ENCODE measurements at regions not wholly inside any gene's neighbourhood (a gene's known extent, or its start where the extent isn't known, plus 50 kb on each side); places are given as distances from the start of the nearest gene placed in this dataset.

DNA sequence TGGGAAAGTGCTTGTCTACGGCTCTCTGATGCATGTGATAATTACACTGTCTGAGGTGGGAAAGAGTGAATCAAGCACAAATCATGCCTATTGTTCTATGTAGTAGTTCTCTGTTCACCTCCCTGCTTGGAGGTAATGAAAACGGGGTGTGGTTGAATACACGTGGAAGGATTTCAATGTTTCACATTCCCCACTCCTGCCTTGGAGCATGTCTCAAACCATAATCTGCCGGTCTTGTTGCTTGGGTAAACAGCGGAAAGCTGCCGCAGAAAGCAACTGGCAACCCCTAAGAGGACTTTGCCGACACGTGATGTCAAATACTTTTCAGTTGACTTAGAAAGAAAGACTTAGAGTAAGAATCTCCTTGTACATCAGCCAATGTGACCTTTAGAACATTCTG is 63.5 kb upstream of the MOCS2 start:
- H3K9me3 ChIP-seq, result no peaks in the 10 kb centered on the region
- no peaks in the 10 kb centered on the region for H3K27me3 ChIP-seq
- TF ChIP-seq Cebpa-rat (IDR thresholded peaks at IDR 0.05), result no peak
- no peaks in the 10 kb centered on the region for H4K20me1 ChIP-seq
- H3K36me3 ChIP-seq, result no peaks in the 10 kb centered on the region
- H3K4me1 ChIP-seq, result no peaks in the 10 kb centered on the region
- no peak overlapping the region for H3K4me3 ChIP-seq
- no peak overlapping the region for H3K9ac ChIP-seq
- no peak overlapping the region for H3K4me2 ChIP-seq
- no peak overlapping the region for H3K27ac ChIP-seq

DNA sequence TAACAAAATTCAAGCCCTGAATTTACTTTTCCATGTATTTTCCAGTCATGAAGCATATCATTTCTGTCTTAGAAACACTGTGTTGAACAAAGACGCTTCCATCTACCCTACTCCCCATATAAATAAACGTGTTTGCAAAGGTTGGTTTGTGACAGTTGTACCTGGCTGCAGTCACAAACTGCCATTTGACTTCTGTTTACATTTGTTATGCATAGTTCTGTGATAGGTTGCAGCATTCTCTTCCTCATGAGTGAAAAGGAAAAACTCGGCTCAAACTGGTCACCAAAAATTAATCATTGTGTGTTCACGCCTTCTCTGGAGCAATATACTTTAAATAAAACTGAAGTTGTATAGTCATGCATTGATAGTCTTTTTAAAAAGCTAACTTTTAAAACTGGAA is 69.3 kb upstream of the MOCS2 start:
- Histone ChIP-seq H3K27me3 (no peaks in the 10 kb centered on the region), H3K4me3 (no peak overlapping the region), H3K27ac (no peak overlapping the region), H3K36me3 (no peaks in the 10 kb centered on the region), H3K9ac (no peak overlapping the region), H3K4me2 (no peak overlapping the region), H4K20me1 (no peaks in the 10 kb centered on the region), H3K4me1 (no peaks in the 10 kb centered on the region), H3K9me3 (no peaks in the 10 kb centered on the region)
- no peak for TF ChIP-seq Cebpa-rat (IDR thresholded peaks at IDR 0.05)

DNA sequence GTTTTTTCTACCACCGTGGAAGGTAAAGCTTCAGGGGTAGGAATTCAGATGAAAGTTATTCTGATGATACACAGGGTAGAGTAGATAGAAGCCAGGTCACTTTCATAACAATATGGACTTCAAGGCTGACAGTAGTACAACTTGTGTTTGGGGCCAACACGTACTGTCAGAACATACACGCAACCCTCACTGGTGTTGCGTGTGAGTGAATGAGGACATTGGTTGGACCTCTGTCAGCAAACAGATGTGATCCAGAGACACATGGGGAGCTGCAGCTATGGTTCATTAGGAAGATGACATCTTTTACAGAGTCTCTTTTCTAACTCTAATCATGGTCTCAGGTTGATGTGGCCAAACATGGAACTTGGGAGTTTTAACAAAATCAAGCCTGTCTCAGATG is 70.1 kb upstream of the MOCS2 start:
- Histone ChIP-seq H3K36me3 (no peaks in the 10 kb centered on the region), H3K4me2 (no peak overlapping the region), H3K27me3 (no peaks in the 10 kb centered on the region), H3K4me1 (no peaks in the 10 kb centered on the region), H3K27ac (no peak overlapping the region), H3K9ac (no peak overlapping the region), H3K4me3 (no peak overlapping the region), H4K20me1 (no peaks in the 10 kb centered on the region), H3K9me3 (no peaks in the 10 kb centered on the region)
- no peak for TF ChIP-seq Cebpa-rat (IDR thresholded peaks at IDR 0.05)

DNA sequence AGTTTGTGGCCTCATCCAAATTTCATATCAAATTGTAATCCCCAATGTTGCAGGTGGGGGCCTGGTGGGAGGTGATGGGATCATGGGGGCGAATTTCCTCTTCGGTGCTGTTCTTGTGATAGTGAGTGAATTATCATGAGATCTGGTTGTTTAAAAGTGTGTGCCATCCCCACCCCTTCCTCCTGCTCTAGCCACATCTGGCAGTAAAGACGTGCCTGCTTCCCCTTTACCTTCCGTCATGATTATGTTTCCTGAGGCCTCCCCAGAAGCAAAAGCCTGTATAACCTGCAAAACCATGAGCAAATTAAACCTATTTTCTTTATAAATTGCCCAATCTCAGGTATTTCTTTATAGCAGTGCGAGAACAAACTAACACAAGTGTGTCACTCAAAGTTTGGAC is 71.0 kb upstream of the MOCS2 start:
- Histone ChIP-seq H3K4me2 (no peak overlapping the region), H3K27ac (no peak overlapping the region), H3K9ac (no peak overlapping the region), H3K36me3 (no peaks in the 10 kb centered on the region), H4K20me1 (no peaks in the 10 kb centered on the region), H3K9me3 (no peaks in the 10 kb centered on the region), H3K27me3 (no peaks in the 10 kb centered on the region), H3K4me1 (no peaks in the 10 kb centered on the region), H3K4me3 (no peak overlapping the region)
- TF ChIP-seq Cebpa-rat (IDR thresholded peaks at IDR 0.05), result no peak

DNA sequence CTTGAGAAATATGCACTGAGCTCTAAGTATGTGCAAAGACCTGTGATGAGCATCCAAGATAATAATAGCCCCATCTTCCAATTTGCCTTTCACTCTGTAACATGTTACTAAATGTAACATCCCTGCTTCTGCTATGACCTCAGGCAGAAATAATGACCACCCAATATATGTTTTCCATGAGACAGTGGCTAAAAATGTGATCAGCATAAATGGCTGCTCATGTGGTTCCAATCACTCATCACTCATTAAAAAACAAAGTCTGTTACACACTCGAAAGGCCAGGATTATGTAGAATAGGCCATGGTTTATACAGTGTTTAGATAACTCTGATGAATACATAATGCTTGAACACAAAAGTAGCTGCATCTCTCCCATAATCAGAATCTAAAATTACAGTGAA is 71.4 kb upstream of the MOCS2 start:
- Histone ChIP-seq H3K27me3 (no peaks in the 10 kb centered on the region), H3K4me1 (no peaks in the 10 kb centered on the region), H3K4me2 (no peak overlapping the region), H3K4me3 (no peak overlapping the region), H3K27ac (no peak overlapping the region), H3K36me3 (no peaks in the 10 kb centered on the region), H3K9ac (no peak overlapping the region), H3K9me3 (no peaks in the 10 kb centered on the region), H4K20me1 (no peaks in the 10 kb centered on the region)
- TF ChIP-seq Cebpa-rat (IDR thresholded peaks at IDR 0.05), result no peak

DNA sequence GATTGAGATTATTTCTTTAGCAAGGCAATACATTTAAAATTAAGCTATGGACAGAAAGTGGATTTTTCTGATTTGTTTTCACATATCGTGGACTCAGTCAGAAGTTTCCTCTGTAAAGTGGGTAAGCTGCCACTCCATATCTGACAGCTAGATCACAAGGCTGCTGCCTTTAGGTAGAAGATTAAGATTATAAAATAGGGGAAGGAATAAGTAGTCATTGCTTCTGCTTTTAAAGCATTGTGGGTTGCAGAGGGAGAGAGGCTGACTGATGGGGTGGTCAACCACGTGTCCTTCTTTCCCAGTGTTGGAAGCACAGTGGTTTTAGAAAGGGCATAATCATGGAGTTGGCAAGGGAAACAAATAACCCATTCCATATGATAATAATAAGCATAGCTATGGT is 74.3 kb upstream of the MOCS2 start:
- no peaks in the 10 kb centered on the region for H4K20me1 ChIP-seq
- H3K4me1 ChIP-seq, result no peaks in the 10 kb centered on the region
- H3K9ac ChIP-seq, result no peak overlapping the region
- H3K9me3 ChIP-seq, result no peaks in the 10 kb centered on the region
- H3K4me3 ChIP-seq, result no peak overlapping the region
- no peak overlapping the region for H3K27ac ChIP-seq
- no peaks in the 10 kb centered on the region for H3K36me3 ChIP-seq
- TF ChIP-seq Cebpa-rat (IDR thresholded peaks at IDR 0.05), result no peak
- H3K27me3 ChIP-seq, result no peaks in the 10 kb centered on the region
- H3K4me2 ChIP-seq, result no peak overlapping the region

DNA sequence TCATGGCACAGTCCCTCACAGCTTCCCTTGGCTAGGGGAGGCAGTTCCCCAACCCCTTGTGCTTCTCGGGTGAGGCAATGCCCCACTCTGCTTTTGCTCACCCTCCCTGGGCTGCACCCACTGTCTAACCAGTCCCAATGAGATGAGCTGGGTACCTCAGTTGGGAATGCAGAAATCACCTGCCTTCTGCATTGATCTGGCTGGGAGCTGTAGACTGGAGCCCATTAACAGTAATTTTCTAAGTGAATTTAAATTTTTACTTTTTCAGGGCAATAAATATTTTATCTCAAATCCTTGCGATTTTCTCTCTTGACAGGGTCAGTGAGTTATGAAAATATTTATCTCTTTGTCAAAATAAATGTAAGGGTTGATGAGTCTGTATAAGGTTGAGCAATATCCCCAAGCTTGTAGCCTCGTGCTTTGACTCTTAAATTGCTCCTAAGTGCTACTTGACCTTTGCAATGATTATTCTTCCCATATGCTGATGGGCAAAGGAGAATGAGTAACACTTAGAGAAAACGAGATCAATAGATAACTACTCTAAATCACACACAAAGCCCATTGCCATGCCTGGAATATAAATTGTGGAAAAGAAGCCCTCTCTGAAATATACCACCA is 82.1 kb upstream of the MOCS2 start:
- Histone ChIP-seq H3K9ac (no peak overlapping the region), H4K20me1 (no peaks in the 10 kb centered on the region), H3K4me3 (no peak overlapping the region), H3K9me3 (peaks cover 4% of the 10 kb centered on the region; the same call in 1 of the 2 replicates), H3K27ac (no peak overlapping the region), H3K27me3 (no peaks in the 10 kb centered on the region), H3K4me1 (no peaks in the 10 kb centered on the region), H3K36me3 (no peaks in the 10 kb centered on the region), H3K4me2 (no peak overlapping the region)
- TF ChIP-seq Cebpa-rat (IDR thresholded peaks at IDR 0.05), result no peak

DNA sequence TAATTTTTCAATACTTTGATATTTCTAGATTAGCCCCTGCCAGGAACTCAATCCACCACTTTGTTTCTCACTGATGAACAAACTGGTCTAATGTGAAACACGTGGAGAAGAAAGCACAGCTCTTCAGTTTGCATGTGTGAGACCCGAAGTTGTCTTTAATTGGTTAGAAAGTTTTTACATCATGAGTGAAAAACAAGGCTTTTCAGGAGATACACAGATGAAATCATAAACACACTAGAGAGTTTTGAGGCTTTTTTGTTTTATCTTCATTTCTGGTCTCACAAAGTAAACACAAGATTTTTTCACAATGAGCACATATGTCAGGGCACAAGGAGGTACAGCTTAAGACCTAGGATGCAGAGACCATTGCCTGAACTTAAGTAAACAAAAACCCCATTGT is 84.5 kb upstream of the MOCS2 start:
- Histone ChIP-seq H3K27me3 (no peaks in the 10 kb centered on the region), H3K27ac (no peak overlapping the region), H3K4me2 (no peak overlapping the region), H3K9ac (no peak overlapping the region), H3K9me3 (peaks cover 4% of the 10 kb centered on the region; the same call in 1 of the 2 replicates), H3K4me1 (no peaks in the 10 kb centered on the region), H3K4me3 (no peak overlapping the region), H3K36me3 (no peaks in the 10 kb centered on the region), H4K20me1 (no peaks in the 10 kb centered on the region)
- no peak for TF ChIP-seq Cebpa-rat (IDR thresholded peaks at IDR 0.05)

DNA sequence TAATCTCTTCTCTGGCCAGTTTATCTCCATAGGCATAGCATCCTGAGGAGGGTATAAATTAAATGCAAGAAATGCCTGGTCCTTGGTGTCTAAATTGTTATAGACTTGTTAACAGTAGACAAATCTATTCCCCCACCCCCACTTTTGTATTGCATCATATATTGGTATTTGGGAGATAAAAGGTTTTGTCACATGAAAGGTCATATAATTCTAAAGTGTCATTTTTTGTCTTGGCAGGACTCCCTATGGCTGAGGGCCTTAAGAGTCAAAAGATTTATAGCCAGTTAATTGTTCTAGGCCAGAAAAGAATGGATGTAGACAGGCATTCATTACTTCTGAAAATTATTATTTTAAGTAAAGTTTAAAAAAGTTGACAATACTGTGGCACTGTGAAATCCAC is 90.3 kb upstream of the MOCS2 start:
- Histone ChIP-seq H3K4me1 (no peaks in the 10 kb centered on the region), H3K27ac (no peak overlapping the region), H3K9ac (no peak overlapping the region), H3K9me3 (no peaks in the 10 kb centered on the region), H3K4me3 (no peak overlapping the region), H3K4me2 (no peak overlapping the region), H3K36me3 (no peaks in the 10 kb centered on the region), H3K27me3 (no peaks in the 10 kb centered on the region), H4K20me1 (no peaks in the 10 kb centered on the region)
- TF ChIP-seq Cebpa-rat (IDR thresholded peaks at IDR 0.05), result no peak

DNA sequence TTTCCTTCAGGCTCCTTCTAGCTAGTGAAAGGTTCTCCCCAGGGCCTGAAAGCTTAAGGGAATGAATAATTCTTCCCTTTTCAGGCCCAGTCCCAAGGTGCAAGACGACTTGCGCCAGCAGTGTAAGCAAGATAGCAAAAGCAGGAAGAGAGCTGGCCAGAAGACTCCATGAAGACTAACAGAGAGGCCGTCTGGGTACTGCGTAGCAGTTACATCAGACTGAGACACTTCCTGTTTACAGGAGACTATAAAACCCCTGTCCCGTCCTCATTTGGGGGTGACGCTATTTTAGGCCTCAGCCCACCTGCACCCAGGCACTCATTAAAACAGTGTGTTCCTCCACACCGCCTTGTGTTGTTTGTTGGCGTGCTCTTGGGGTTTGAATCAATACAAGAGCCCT is 90.7 kb upstream of the MOCS2 start:
- H4K20me1 ChIP-seq, result no peaks in the 10 kb centered on the region
- no peaks in the 10 kb centered on the region for H3K27me3 ChIP-seq
- H3K27ac ChIP-seq, result no peak overlapping the region
- no peak overlapping the region for H3K9ac ChIP-seq
- H3K4me2 ChIP-seq, result no peak overlapping the region
- H3K9me3 ChIP-seq, result no peaks in the 10 kb centered on the region
- no peak overlapping the region for H3K4me3 ChIP-seq
- no peaks in the 10 kb centered on the region for H3K4me1 ChIP-seq
- no peaks in the 10 kb centered on the region for H3K36me3 ChIP-seq
- no peak for TF ChIP-seq Cebpa-rat (IDR thresholded peaks at IDR 0.05)

DNA sequence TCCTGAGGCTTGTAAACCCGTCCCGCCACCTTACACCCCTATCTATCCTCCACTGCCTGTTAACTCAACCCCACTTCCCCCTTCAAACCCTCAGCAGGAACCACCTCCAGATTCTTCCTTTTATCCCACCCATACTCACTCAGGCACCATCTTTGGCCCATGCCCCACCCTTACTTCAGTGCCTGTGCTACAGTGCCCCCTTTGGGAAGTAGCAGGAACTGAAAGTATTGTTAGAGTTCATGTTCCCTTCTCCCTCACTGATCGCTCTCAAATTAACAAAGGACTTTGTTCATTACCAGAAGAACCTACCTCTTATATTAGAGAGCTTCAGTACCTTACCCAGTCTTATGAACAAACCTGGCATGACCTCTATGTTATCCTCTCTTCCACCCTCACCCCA is 92.2 kb upstream of the MOCS2 start:
- H3K9me3 ChIP-seq, result no peaks in the 10 kb centered on the region
- no peak overlapping the region for H3K9ac ChIP-seq
- H4K20me1 ChIP-seq, result no peaks in the 10 kb centered on the region
- no peaks in the 10 kb centered on the region for H3K27me3 ChIP-seq
- TF ChIP-seq Cebpa-rat (IDR thresholded peaks at IDR 0.05), result no peak
- no peak overlapping the region for H3K27ac ChIP-seq
- no peak overlapping the region for H3K4me2 ChIP-seq
- H3K36me3 ChIP-seq, result no peaks in the 10 kb centered on the region
- no peaks in the 10 kb centered on the region for H3K4me1 ChIP-seq
- H3K4me3 ChIP-seq, result no peak overlapping the region
